ENCODE measurements at regions not wholly inside any gene's neighbourhood (a gene's known extent, or its start where the extent isn't known, plus 50 kb on each side); places are given as distances from the start of the nearest gene placed in this dataset.

DNA sequence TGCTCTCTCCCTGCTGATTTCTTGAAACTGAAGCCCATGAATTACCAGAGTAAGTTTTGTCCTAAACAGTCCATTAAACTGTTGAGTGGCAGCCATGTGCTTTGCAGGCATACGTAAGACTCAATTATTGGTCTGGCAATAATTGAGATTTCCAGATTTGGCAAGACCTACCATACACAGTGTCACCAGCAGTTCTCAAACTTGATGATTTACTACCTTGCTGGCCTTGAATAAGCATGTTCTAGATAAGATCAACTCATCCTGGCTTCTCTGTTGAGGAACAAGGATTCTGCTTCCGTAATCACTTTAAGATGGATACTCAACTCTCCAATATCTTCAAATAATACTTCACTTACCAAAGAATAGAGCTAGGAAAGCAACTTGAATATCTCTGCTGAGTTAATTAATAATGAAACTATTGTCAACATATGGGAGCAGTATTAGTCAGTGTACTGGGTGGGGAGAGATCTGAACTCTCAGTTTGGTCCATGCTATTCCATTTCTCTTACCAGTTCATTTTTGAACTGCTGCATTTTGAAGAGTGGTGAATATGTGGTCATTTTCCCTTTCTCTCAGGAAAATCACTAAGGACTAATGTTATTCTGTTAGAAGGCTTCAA lies 181.4 kb downstream of the IPMK start:
- Histone ChIP-seq H3K9ac (ENCODE audit: low read depth in 2 of 2, low read length in 2 of 2) (no peak overlapping the region), H3K9me3 (no peaks in the 10 kb centered on the region), H3K27ac (no peak overlapping the region), H3K4me3 (no peak overlapping the region), H3K36me3 (no peaks in the 10 kb centered on the region), H3K4me1 (no peaks in the 10 kb centered on the region), H3K27me3 (no peaks in the 10 kb centered on the region)
- TF ChIP-seq, protein P1, sequence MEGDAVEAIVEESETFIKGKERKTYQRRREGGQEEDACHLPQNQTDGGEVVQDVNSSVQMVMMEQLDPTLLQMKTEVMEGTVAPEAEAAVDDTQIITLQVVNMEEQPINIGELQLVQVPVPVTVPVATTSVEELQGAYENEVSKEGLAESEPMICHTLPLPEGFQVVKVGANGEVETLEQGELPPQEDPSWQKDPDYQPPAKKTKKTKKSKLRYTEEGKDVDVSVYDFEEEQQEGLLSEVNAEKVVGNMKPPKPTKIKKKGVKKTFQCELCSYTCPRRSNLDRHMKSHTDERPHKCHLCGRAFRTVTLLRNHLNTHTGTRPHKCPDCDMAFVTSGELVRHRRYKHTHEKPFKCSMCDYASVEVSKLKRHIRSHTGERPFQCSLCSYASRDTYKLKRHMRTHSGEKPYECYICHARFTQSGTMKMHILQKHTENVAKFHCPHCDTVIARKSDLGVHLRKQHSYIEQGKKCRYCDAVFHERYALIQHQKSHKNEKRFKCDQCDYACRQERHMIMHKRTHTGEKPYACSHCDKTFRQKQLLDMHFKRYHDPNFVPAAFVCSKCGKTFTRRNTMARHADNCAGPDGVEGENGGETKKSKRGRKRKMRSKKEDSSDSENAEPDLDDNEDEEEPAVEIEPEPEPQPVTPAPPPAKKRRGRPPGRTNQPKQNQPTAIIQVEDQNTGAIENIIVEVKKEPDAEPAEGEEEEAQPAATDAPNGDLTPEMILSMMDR (IDR thresholded peaks at IDR 0.05), result no peak
- DNase-seq, result no peak
- intact Hi-C loops (cut with DNase I), result no loop called here

DNA sequence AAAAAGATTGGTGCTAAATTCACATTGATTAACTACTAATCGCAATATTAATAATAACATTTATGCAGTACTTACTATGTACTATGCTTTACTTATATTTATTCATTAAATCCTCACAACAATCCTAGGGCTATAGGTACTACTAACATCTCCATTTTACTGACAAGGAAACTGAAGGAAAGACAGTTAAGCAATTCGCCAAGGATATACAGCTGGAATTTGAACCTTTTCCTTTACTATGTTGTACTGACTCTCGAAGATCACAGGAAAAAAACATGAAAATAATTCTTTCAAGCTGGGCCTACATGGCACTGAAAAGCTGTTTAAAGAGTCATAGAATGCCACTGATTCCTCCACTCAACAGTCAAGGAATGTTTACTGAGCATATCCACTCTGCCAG lies 185.4 kb downstream of the IPMK start:
- TF ChIP-seq, protein P1 (IDR thresholded peaks at IDR 0.05), result no peak
- DNase-seq, result no peak

DNA sequence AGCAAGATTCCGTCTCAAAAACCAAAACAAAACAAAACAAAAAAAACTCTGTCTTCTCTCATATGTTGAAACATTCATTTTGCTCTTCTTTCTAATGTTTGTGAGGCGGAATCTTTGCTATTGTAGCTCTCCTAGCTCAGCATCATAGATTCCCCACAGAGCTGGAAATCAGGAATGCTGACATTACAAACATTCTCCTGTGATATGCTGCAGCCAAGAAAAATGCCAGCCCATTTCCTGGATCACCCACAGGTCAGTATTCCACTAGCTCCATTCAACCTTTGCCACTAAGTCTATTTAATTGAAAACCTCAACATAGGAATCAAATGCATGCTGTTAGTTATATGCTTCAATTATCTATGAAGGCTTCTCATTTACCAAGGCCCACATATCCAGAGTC lies 186.3 kb downstream of the IPMK start:
- Histone ChIP-seq H3K4me1 (no peaks in the 10 kb centered on the region), H3K4me3 (no peak overlapping the region), H3K9me3 (no peaks in the 10 kb centered on the region), H3K36me3 (no peaks in the 10 kb centered on the region), H3K27ac (no peak overlapping the region), H3K27me3 (no peaks in the 10 kb centered on the region), H3K9ac (ENCODE audit: low read depth in 2 of 2, low read length in 2 of 2) (no peak overlapping the region)
- intact Hi-C loops (cut with DNase I), result no loop called here
- TF ChIP-seq, protein P1 (IDR thresholded peaks at IDR 0.05), result no peak
- no peak for DNase-seq

More for the DNA sequence above, 185.4 kb downstream of the IPMK start:
- Histone ChIP-seq H3K36me3 (no peaks in the 10 kb centered on the region), H3K27me3 (no peaks in the 10 kb centered on the region), H3K9me3 (no peaks in the 10 kb centered on the region), H3K4me1 (no peaks in the 10 kb centered on the region), H3K27ac (peak overlapping the region; percentile 44), H3K4me3 (no peak overlapping the region), H3K9ac (ENCODE audit: low read depth in 2 of 2, low read length in 2 of 2) (no peak overlapping the region)
- intact Hi-C loops (cut with DNase I), result no loop called here

DNA sequence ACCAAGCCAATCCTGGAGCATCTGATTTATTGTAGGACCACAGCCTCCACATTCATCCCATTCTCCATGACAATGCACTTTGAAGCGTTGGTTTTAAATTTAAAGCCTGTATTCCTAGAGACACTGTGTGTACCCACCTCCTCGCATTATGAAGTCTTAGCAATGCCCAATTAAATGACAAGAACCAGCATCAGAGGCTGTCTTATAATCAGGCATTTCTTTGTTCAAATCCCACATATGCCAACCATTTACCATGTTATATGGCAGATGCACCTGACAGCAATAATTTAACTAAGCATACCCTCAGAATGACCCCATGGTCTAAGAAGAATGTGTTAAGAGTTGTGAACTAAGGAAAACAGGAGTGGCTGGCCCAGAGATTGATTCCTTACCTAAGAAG lies 188.2 kb downstream of the IPMK start:
- Histone ChIP-seq H3K27me3 (no peaks in the 10 kb centered on the region), H3K4me3 (no peak overlapping the region), H3K27ac (no peak overlapping the region), H3K9me3 (no peaks in the 10 kb centered on the region), H3K36me3 (no peaks in the 10 kb centered on the region), H3K9ac (ENCODE audit: low read depth in 2 of 2, low read length in 2 of 2) (no peak overlapping the region), H3K4me1 (no peaks in the 10 kb centered on the region)
- TF ChIP-seq, protein P1 (IDR thresholded peaks at IDR 0.05), result no peak
- DNase-seq, result no peak
- intact Hi-C loops (cut with DNase I), result no loop called here

DNA sequence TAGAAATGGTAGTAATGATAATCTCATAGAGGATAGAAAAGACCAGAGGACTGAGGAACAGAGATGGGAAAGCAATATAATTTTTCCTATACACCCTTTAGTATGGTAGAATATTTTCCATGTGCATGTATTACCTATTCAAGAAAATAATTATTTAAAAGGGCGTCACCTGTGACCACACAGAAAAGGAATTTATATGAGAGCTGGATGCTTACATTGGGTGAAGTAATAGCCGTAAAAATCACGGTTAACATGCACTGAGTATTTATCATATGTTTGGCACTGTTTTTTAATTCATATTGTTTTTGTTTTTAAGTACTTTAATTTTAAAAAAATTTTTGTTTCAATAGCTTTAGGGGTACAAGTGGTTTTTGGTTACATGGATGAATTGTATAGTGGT lies 195.1 kb downstream of the IPMK start:
- no peaks in the 10 kb centered on the region for H3K9me3 ChIP-seq
- intact Hi-C loops (cut with DNase I), result no loop called here
- TF ChIP-seq, protein P1 (IDR thresholded peaks at IDR 0.05), result no peak
- H3K27me3 ChIP-seq, result no peaks in the 10 kb centered on the region
- DNase-seq, result no peak
- no peak overlapping the region for H3K27ac ChIP-seq
- H3K36me3 ChIP-seq, result no peaks in the 10 kb centered on the region
- no peak overlapping the region for H3K9ac ChIP-seq (ENCODE audit: low read depth in 2 of 2, low read length in 2 of 2)
- no peaks in the 10 kb centered on the region for H3K4me1 ChIP-seq
- no peak overlapping the region for H3K4me3 ChIP-seq
